ENCODE measurements at regions not wholly inside any gene's neighbourhood (a gene's known extent, or its start where the extent isn't known, plus 50 kb on each side); places are given as distances from the start of the nearest gene placed in this dataset.
A peak's percentile ranks its signal among the peaks of the same experiment; 100 is the strongest.

DNA sequence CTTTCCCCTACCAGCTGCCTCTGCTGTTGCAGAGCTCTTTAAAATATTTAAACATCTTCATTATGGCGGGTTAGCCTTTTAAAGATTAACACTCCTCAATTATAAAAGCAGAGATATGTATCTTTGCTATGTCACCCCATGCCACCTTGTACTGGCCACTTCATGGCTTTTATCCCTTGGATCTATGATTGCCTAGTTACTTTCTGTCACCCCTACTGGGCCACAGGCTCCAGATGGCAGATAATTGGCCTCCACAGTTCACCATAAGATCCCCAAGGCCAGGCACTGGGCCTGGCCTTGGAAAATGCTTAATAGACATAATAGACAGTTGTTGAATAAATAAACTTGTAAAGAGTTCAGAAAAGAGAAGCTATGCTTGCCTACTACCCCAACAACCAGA, 142.0 kb upstream of the SHB start:
- no peak overlapping the region for H3K27ac ChIP-seq (ENCODE audit: low read depth in 1 of 2, low read length in 2 of 2)
- H2AFZ ChIP-seq (ENCODE audit: insufficient read depth, low read depth, low read length, poor library complexity, severe bottlenecking) = no peak overlapping the region
- 75% methylated on average over 1 of the region's 1 CpG for WGBS (ENCODE audit: insufficient coverage)
- no peaks in the 10 kb centered on the region for H3K27me3 ChIP-seq (ENCODE audit: control insufficient read depth in 2 of 2, insufficient read depth in 2 of 2, low read length in 2 of 2)
- H3K27ac Mint-ChIP-seq = no peak overlapping the region
- no peaks in the 10 kb centered on the region for H3K36me3 Mint-ChIP-seq
- H3K79me2 ChIP-seq (ENCODE audit: insufficient read depth, low read length) = no peaks in the 10 kb centered on the region
- H4K20me1 ChIP-seq (ENCODE audit: insufficient read depth, low read length) = no peaks in the 10 kb centered on the region
- H3K36me3 ChIP-seq (replicated peaks in 1 of 2; ENCODE audit: control insufficient read depth in 1 of 2, insufficient read depth in 2 of 2, low read length in 2 of 2) = no peaks in the 10 kb centered on the region
- peaks cover 2 to 5% (median 3%) of the 10 kb centered on the region in 3 donors for H3K27me3 Mint-ChIP-seq (ENCODE audit: low read depth in 3 of 3)
- H3K4me3 ChIP-seq (replicated peaks in 1 of 3; ENCODE audit: low read depth in 2 of 3, low read length in 3 of 3) = no peak overlapping the region
- H3K4me1 Mint-ChIP-seq = peaks cover 6% of the 10 kb centered on the region
- H3K4me2 ChIP-seq (replicated peaks; ENCODE audit: extremely low read depth, low read length, poor library complexity, severe bottlenecking) = no peak overlapping the region
- no peak overlapping the region for H3K9ac ChIP-seq (ENCODE audit: insufficient read depth, low read length, poor library complexity, severe bottlenecking)
- intact Hi-C loops (cut with micrococcal nuclease) = no loop called here
- DNase-seq = no peak
- H3K9me3 ChIP-seq (replicated peaks in 1 of 2; ENCODE audit: control insufficient read depth in 1 of 2, insufficient read depth in 1 of 2, low read length in 2 of 2) = no peaks in the 10 kb centered on the region
- no peak overlapping the region for H3K4me3 Mint-ChIP-seq
- TF ChIP-seq, protein P1, sequence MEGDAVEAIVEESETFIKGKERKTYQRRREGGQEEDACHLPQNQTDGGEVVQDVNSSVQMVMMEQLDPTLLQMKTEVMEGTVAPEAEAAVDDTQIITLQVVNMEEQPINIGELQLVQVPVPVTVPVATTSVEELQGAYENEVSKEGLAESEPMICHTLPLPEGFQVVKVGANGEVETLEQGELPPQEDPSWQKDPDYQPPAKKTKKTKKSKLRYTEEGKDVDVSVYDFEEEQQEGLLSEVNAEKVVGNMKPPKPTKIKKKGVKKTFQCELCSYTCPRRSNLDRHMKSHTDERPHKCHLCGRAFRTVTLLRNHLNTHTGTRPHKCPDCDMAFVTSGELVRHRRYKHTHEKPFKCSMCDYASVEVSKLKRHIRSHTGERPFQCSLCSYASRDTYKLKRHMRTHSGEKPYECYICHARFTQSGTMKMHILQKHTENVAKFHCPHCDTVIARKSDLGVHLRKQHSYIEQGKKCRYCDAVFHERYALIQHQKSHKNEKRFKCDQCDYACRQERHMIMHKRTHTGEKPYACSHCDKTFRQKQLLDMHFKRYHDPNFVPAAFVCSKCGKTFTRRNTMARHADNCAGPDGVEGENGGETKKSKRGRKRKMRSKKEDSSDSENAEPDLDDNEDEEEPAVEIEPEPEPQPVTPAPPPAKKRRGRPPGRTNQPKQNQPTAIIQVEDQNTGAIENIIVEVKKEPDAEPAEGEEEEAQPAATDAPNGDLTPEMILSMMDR (IDR thresholded peaks at IDR 0.05) = no peak
- H3K9me3 Mint-ChIP-seq = peaks cover 0 to 5% (median 0%) of the 10 kb centered on the region in 7 donors
- no peaks in the 10 kb centered on the region for H3K4me1 ChIP-seq (ENCODE audit: control insufficient read depth in 1 of 2, insufficient read depth in 2 of 2, low read length in 2 of 2)

DNA sequence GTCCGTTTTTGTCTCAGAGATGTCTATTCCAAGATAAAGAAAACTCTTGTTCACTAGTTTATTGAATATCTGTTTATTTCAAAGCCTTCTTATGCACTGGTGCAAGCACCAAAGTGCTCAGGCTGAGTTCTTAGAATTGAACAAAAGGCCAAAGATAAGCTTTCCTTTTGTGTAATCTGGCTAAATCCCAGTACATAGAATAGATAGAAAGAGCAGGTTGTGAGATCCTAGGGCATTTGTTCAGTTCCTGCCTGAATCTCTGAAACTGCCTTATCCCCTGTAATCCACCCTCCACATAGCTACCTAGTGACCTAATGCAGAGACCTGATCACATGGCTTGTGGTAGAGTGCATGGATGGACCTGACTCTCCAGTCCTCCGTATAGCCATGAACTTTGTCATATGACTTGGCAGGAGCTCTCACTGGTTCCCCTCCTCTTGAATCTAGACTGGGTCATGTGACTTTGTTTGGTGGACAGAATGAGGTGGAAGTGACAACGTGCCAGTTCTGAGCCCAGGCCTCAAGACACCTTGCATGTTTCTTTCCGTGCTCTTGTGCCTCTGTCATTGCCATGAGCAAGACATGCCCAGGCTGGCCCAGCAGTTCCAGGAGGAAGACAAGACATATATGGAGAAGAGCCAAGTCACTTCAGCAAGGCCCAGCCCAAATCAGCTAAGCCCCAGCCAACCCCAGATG, 139.3 kb upstream of the SHB start:
- no peaks in the 10 kb centered on the region for H3K27me3 ChIP-seq (ENCODE audit: control insufficient read depth in 2 of 2, insufficient read depth in 2 of 2, low read length in 2 of 2)
- TF ChIP-seq, protein P1 (IDR thresholded peaks at IDR 0.05) = no peak
- H2AFZ ChIP-seq (ENCODE audit: insufficient read depth, low read depth, low read length, poor library complexity, severe bottlenecking) = no peak overlapping the region
- peaks cover 0 to 5% (median 0%) of the 10 kb centered on the region in 7 donors for H3K9me3 Mint-ChIP-seq
- H4K20me1 ChIP-seq (ENCODE audit: insufficient read depth, low read length) = no peaks in the 10 kb centered on the region
- H3K36me3 Mint-ChIP-seq = no peaks in the 10 kb centered on the region
- H3K27ac ChIP-seq (ENCODE audit: low read depth in 1 of 2, low read length in 2 of 2) = no peak overlapping the region
- intact Hi-C loops (cut with micrococcal nuclease) = no loop called here
- DNase-seq = no peak
- no peak overlapping the region for H3K4me3 Mint-ChIP-seq
- H3K9ac ChIP-seq (ENCODE audit: insufficient read depth, low read length, poor library complexity, severe bottlenecking) = no peak overlapping the region
- no peak overlapping the region for H3K4me3 ChIP-seq (replicated peaks in 1 of 3; ENCODE audit: low read depth in 2 of 3, low read length in 3 of 3)
- H3K4me1 ChIP-seq (ENCODE audit: control insufficient read depth in 1 of 2, insufficient read depth in 2 of 2, low read length in 2 of 2) = no peaks in the 10 kb centered on the region
- H3K27me3 Mint-ChIP-seq (ENCODE audit: low read depth in 3 of 3) = peaks cover 0 to 5% (median 4%) of the 10 kb centered on the region in 3 donors
- peak overlapping the region in 1 of 7 donors; percentile 70 for H3K27ac Mint-ChIP-seq
- H3K9me3 ChIP-seq (replicated peaks in 1 of 2; ENCODE audit: control insufficient read depth in 1 of 2, insufficient read depth in 1 of 2, low read length in 2 of 2) = no peaks in the 10 kb centered on the region
- H3K36me3 ChIP-seq (replicated peaks in 1 of 2; ENCODE audit: control insufficient read depth in 1 of 2, insufficient read depth in 2 of 2, low read length in 2 of 2) = no peaks in the 10 kb centered on the region
- no peaks in the 10 kb centered on the region for H3K4me1 Mint-ChIP-seq
- no peaks in the 10 kb centered on the region for H3K79me2 ChIP-seq (ENCODE audit: insufficient read depth, low read length)
- no peak overlapping the region for H3K4me2 ChIP-seq (replicated peaks; ENCODE audit: extremely low read depth, low read length, poor library complexity, severe bottlenecking)
- WGBS (ENCODE audit: insufficient coverage) = 100% methylated on average over 1 of the region's 4 CpGs

All from CD14-positive monocyte (primary cell).